ENCODE measurements at regions not wholly inside any gene's neighbourhood (a gene's known extent, or its start where the extent isn't known, plus 50 kb on each side); places are given as distances from the start of the nearest gene placed in this dataset.
"Not testable (repeated sequence)": the region's sequence is repeated elsewhere in the genome, so short reads cannot be mapped to it uniquely, and the experiment has no call there.

DNA sequence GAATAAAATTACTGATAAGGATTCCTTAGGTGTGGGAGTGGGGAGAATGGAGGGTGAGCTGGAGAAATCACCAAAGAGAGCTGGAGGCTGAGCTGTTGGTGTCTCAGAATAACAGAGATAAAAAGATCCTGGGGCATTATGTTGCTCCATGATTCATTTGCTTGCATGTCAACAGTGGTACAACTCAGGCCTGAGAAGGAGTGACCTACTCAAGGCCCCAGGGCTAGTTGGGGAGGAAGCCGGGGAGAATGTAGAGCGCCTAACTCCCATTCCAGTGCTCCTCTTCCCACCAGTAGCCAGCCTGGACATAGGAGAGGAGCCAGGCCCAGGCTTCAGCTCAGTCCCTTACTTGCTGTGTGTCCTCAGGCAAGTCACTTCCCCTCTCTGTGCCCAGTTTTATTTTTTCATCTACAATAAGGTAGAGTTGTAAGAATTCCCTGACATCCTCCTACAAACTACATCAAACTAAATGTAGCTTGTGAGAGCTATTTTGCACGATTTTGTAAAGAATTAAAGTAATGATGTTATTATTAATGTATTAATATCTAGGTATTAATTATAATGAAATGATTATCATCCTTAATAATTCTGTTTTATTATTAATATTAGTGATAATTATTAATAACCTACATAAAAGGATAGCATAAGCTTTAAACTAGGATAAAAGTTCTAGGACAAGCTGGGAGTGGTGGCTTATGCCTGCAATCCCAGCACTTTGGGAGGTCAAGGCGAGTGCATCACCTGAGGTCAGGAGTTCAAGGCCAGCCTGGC, 250.9 kb upstream of the SULF2 start:
- no peaks in the 10 kb centered on the region for H3K4me1 ChIP-seq (ENCODE audit: insufficient read depth, insufficient read length)
- no peaks in the 10 kb centered on the region for H3K36me3 ChIP-seq (ENCODE audit: insufficient read depth, insufficient read length, low read length)
- no peaks in the 10 kb centered on the region for H3K9me3 ChIP-seq (ENCODE audit: insufficient read depth, low read length)
- no peak for TF ChIP-seq ZNF274 (IDR thresholded peaks at IDR 0.05; ENCODE audit: low read depth, low read length)
- TF ChIP-seq SUZ12 (IDR thresholded peaks at IDR 0.05; ENCODE audit: extremely low read depth, insufficient read depth, insufficient read length), result no peak
- TF ChIP-seq YY1 (IDR thresholded peaks at IDR 0.05; ENCODE audit: insufficient read depth, insufficient read length), result no peak
- no peak overlapping the region for H3K9ac ChIP-seq (ENCODE audit: insufficient read length, low read depth)
- DNase-seq (ENCODE audit: low read depth, low spot score), result no peak
- no peak overlapping the region for H3K4me3 ChIP-seq (ENCODE audit: insufficient read length, low read depth)
- no peaks in the 10 kb centered on the region for H3K27me3 ChIP-seq (ENCODE audit: insufficient read depth, insufficient read length)

DNA sequence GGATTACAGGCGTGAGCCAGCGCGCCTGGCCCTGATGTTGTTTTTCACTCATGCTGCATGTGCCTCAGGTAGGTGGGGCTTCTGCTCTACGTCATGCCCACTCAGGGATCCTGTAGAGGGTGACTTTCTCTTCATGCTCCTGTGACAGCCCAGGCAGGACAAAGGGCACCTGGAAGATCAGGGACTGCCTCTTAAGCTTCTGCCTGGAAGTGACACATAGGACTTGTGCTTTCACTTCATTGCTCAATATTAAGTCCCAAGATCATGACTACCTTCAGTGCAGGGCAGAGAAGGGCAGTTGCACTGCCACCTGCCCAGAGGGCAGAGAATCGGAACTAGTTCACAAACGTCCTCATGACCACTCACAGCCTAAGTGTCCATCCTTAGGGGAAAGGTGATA, 249.5 kb upstream of the SULF2 start:
- TF ChIP-seq SUZ12 (IDR thresholded peaks at IDR 0.05; ENCODE audit: extremely low read depth, insufficient read depth, insufficient read length) (no peak), ZNF274 (IDR thresholded peaks at IDR 0.05; ENCODE audit: low read depth, low read length) (no peak), YY1 (IDR thresholded peaks at IDR 0.05; ENCODE audit: insufficient read depth, insufficient read length) (no peak)
- no peaks in the 10 kb centered on the region for H3K36me3 ChIP-seq (ENCODE audit: insufficient read depth, insufficient read length, low read length)
- no peak for DNase-seq (ENCODE audit: low read depth, low spot score)

DNA sequence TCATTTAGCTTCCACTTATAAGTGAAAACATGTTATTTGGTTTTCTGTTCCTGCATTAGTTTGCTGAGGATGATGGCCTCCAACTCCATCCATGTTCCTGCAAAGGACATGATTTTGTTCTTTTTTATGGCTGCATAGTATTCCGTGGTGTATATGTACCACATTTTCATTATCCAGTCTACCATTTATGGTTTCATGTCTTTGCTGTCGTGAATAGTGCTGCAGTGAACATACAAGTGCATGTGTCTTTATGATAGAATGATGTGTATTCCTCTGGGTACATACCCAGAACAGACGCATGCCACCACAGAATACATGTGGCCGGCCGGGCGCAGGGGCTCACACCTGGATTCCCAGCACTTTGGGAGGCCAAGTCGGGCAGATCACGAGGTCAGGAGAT, 247.7 kb upstream of the SULF2 start:
- H3K9ac ChIP-seq (ENCODE audit: insufficient read length, low read depth); H3K4me3 ChIP-seq (ENCODE audit: insufficient read length, low read depth); H3K27me3 ChIP-seq (ENCODE audit: insufficient read depth, insufficient read length); DNase-seq (ENCODE audit: low read depth, low spot score); H3K9me3 ChIP-seq (ENCODE audit: insufficient read depth, low read length); H3K4me1 ChIP-seq (ENCODE audit: insufficient read depth, insufficient read length); H3K36me3 ChIP-seq (ENCODE audit: insufficient read depth, insufficient read length, low read length): not testable (repeated sequence)

More for the DNA sequence above, 249.5 kb upstream of the SULF2 start:
- no peaks in the 10 kb centered on the region for H3K9me3 ChIP-seq (ENCODE audit: insufficient read depth, low read length)
- no peaks in the 10 kb centered on the region for H3K27me3 ChIP-seq (ENCODE audit: insufficient read depth, insufficient read length)
- H3K9ac ChIP-seq (ENCODE audit: insufficient read length, low read depth), result no peak overlapping the region
- no peak overlapping the region for H3K4me3 ChIP-seq (ENCODE audit: insufficient read length, low read depth)
- H3K4me1 ChIP-seq (ENCODE audit: insufficient read depth, insufficient read length), result no peaks in the 10 kb centered on the region

DNA sequence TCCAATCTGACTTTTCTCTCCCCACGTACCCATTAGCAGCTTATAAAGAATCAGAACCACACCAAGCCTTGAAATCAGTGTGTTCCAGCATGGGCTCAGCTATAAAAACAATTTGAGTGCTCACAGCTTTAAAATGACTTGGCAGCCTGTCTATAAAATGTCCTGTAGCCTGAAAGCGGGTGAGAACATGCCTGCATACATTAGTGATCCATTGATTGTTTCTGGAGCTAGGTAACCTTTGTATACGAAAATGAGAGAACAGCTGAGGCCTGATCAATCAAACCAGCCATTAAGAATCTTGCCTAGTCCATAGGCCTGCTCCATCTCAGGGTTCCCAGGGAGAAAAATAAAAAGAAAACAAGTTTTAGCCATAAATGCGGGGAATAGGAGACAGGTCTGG, 245.8 kb upstream of the SULF2 start:
- Histone ChIP-seq H3K27me3 (ENCODE audit: insufficient read depth, insufficient read length) (no peaks in the 10 kb centered on the region), H3K4me1 (ENCODE audit: insufficient read depth, insufficient read length) (no peaks in the 10 kb centered on the region), H3K4me3 (ENCODE audit: insufficient read length, low read depth) (no peak overlapping the region), H3K9ac (ENCODE audit: insufficient read length, low read depth) (no peak overlapping the region), H3K36me3 (ENCODE audit: insufficient read depth, insufficient read length, low read length) (no peaks in the 10 kb centered on the region), H3K9me3 (ENCODE audit: insufficient read depth, low read length) (no peaks in the 10 kb centered on the region)
- DNase-seq (ENCODE audit: low read depth, low spot score), result no peak
- TF ChIP-seq YY1 (IDR thresholded peaks at IDR 0.05; ENCODE audit: insufficient read depth, insufficient read length) (no peak), SUZ12 (IDR thresholded peaks at IDR 0.05; ENCODE audit: extremely low read depth, insufficient read depth, insufficient read length) (no peak), ZNF274 (IDR thresholded peaks at IDR 0.05; ENCODE audit: low read depth, low read length) (no peak)

DNA sequence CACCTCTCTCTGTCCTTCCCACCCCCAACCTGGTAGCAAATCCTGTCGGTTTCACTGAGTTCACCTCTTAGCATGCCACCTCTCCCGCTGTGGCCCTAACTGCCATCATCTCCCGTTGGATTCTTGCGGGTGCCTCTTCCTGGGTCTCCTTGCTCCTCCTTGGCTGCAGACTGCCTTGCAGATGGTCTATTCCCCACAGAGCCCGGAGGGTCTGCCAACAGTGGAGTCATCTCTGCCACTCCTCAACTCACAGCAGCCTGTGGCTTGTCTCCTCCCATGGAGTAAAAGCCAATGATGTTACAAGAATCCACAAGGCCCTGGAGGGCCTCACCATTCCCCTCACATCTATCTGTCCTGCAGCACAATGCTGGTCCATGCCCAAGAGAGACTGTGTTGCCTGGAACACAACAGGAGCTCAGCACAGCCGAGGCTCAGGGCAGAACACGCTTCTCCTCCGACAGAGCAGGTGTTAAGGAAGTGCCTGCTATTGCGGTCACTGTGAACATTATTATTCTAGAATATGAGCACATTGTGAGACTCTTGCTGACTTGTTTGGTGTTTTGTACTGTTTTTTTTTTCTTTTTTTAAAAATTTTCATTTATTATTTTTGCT, 241.8 kb upstream of the SULF2 start:
- Histone ChIP-seq H3K27me3 (ENCODE audit: insufficient read depth, insufficient read length) (no peaks in the 10 kb centered on the region), H3K9ac (ENCODE audit: insufficient read length, low read depth) (no peak overlapping the region), H3K9me3 (ENCODE audit: insufficient read depth, low read length) (no peaks in the 10 kb centered on the region; the same call in 1 of the 2 replicates), H3K4me3 (ENCODE audit: insufficient read length, low read depth) (no peak overlapping the region), H3K4me1 (ENCODE audit: insufficient read depth, insufficient read length) (peaks cover 2% of the 10 kb centered on the region), H3K36me3 (ENCODE audit: insufficient read depth, insufficient read length, low read length) (no peaks in the 10 kb centered on the region)
- no peak for DNase-seq (ENCODE audit: low read depth, low spot score)
- TF ChIP-seq SUZ12 (IDR thresholded peaks at IDR 0.05; ENCODE audit: extremely low read depth, insufficient read depth, insufficient read length) (no peak), YY1 (IDR thresholded peaks at IDR 0.05; ENCODE audit: insufficient read depth, insufficient read length) (no peak), ZNF274 (IDR thresholded peaks at IDR 0.05; ENCODE audit: low read depth, low read length) (no peak)

DNA sequence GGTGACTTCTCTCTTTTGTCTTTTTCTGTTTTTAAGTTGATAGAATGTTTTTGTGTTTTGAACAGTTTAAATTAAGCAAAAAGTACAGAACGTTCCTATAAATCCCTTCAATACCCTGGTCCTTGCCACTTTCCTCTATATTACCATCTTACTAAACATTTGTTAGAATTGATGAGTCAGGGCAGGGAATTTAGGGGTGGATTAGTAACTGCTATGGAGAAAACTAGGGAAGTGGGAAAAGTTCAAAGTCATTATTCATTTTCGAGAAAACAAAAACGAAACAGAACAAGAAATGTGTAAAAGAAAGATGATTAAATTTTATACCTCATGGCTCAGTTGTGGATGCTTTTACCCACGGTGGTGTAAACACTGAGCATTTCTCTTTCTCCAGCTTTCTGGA, 240.4 kb upstream of the SULF2 start:
- Histone ChIP-seq H3K4me1 (ENCODE audit: insufficient read depth, insufficient read length) (peaks cover 2% of the 10 kb centered on the region), H3K9me3 (ENCODE audit: insufficient read depth, low read length) (no peaks in the 10 kb centered on the region; the same call in 1 of the 2 replicates), H3K36me3 (ENCODE audit: insufficient read depth, insufficient read length, low read length) (no peaks in the 10 kb centered on the region), H3K4me3 (ENCODE audit: insufficient read length, low read depth) (no peak overlapping the region), H3K27me3 (ENCODE audit: insufficient read depth, insufficient read length) (no peaks in the 10 kb centered on the region), H3K9ac (ENCODE audit: insufficient read length, low read depth) (no peak overlapping the region)
- DNase-seq (ENCODE audit: low read depth, low spot score), result no peak
- TF ChIP-seq ZNF274 (IDR thresholded peaks at IDR 0.05; ENCODE audit: low read depth, low read length), result no peak
- TF ChIP-seq SUZ12 (IDR thresholded peaks at IDR 0.05; ENCODE audit: extremely low read depth, insufficient read depth, insufficient read length), result no peak
- TF ChIP-seq YY1 (IDR thresholded peaks at IDR 0.05; ENCODE audit: insufficient read depth, insufficient read length), result no peak

DNA sequence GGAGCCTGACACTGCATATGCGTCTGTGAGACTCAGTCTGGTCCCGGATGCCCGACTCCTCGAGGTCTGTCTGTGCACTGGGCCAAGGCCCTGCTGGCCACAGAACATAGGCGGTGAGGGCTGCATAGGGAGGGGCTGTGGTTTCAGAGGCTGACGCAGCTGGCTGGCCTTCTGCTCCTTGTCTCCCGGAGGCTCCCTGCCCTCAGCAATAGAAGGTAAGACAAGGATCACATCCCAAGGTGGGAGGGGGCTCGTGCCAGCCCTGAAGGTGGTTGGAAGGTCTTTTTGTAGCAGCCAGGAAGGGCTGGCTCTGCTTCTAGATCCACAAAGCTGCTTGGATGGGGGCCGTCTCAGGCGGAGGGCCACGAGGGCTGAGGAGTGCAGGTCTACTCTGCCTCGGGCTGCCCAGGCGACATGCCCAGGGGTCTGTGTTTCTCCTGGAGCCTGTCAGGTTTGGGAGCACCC, 239.8 kb upstream of the SULF2 start:
- peak overlapping the region; percentile 53 for H3K9ac ChIP-seq (ENCODE audit: insufficient read length, low read depth)
- no peak for TF ChIP-seq SUZ12 (IDR thresholded peaks at IDR 0.05; ENCODE audit: extremely low read depth, insufficient read depth, insufficient read length)
- TF ChIP-seq ZNF274 (IDR thresholded peaks at IDR 0.05; ENCODE audit: low read depth, low read length), result no peak
- no peak for TF ChIP-seq YY1 (IDR thresholded peaks at IDR 0.05; ENCODE audit: insufficient read depth, insufficient read length)
- no peak for DNase-seq (ENCODE audit: low read depth, low spot score)

More for the DNA sequence above, 239.8 kb upstream of the SULF2 start:
- H3K4me1 ChIP-seq (ENCODE audit: insufficient read depth, insufficient read length), result peaks cover 6% of the 10 kb centered on the region
- H3K4me3 ChIP-seq (ENCODE audit: insufficient read length, low read depth), result no peak overlapping the region
- H3K36me3 ChIP-seq (ENCODE audit: insufficient read depth, insufficient read length, low read length), result no peaks in the 10 kb centered on the region
- no peaks in the 10 kb centered on the region for H3K27me3 ChIP-seq (ENCODE audit: insufficient read depth, insufficient read length)
- H3K9me3 ChIP-seq (ENCODE audit: insufficient read depth, low read length), result no peaks in the 10 kb centered on the region; the same call in 1 of the 2 replicates
